ENCODE measurements at regions not wholly inside any gene's neighbourhood (a gene's known extent, or its start where the extent isn't known, plus 50 kb on each side); places are given as distances from the start of the nearest gene placed in this dataset.
"Not testable (repeated sequence)": the region's sequence is repeated elsewhere in the genome, so short reads cannot be mapped to it uniquely, and the experiment has no call there.

- no peak for TF ChIP-seq CTCF (IDR thresholded peaks at IDR 0.05; ENCODE audit: borderline replicate concordance, extremely low read depth, insufficient read depth)
- Histone ChIP-seq H3K4me3 (ENCODE audit: low read length in 3 of 3) (no peak overlapping the region), H3K36me3 (ENCODE audit: control insufficient read depth in 2 of 3, insufficient read depth in 3 of 3, low read length in 3 of 3) (no peaks in the 10 kb centered on the region), H3K4me1 (ENCODE audit: control insufficient read depth in 2 of 3, insufficient read depth in 2 of 3, low read depth in 1 of 3, low read length in 3 of 3) (no peaks in the 10 kb centered on the region), H3K27ac (ENCODE audit: low read depth in 2 of 2, low read length in 2 of 2) (no peak overlapping the region), H3K9me3 (ENCODE audit: control insufficient read depth in 2 of 3, insufficient read depth in 1 of 3, low read length in 3 of 3) (no peaks in the 10 kb centered on the region), H3K27me3 (ENCODE audit: control insufficient read depth, insufficient read depth, low read length) (no peaks in the 10 kb centered on the region), H3K9ac (ENCODE audit: low read length in 3 of 3) (no peak overlapping the region)
- DNase-seq (no peak), FAIRE-seq (no peak)
- intact Hi-C loops (cut with DNase I), result no loop called here
Measured at GRCh38 chr7:112930787-112931186, 140.6 kb upstream of the TMEM168 start.

- no peaks in the 10 kb centered on the region for H3K27me3 ChIP-seq (ENCODE audit: control insufficient read depth, insufficient read depth, low read length)
- H3K36me3 ChIP-seq (ENCODE audit: control insufficient read depth in 2 of 3, insufficient read depth in 3 of 3, low read length in 3 of 3), result no peaks in the 10 kb centered on the region
- DNase-seq, result no peak
- H3K27ac ChIP-seq (ENCODE audit: low read depth in 2 of 2, low read length in 2 of 2), result no peak overlapping the region
- TF ChIP-seq CTCF (IDR thresholded peaks at IDR 0.05; ENCODE audit: borderline replicate concordance, extremely low read depth, insufficient read depth), result no peak
- no peaks in the 10 kb centered on the region for H3K4me1 ChIP-seq (ENCODE audit: control insufficient read depth in 2 of 3, insufficient read depth in 2 of 3, low read depth in 1 of 3, low read length in 3 of 3)
- no peak overlapping the region for H3K4me3 ChIP-seq (ENCODE audit: low read length in 3 of 3)
- H3K9ac ChIP-seq (ENCODE audit: low read length in 3 of 3), result no peak overlapping the region
- FAIRE-seq, result no peak
- H3K9me3 ChIP-seq (ENCODE audit: control insufficient read depth in 2 of 3, insufficient read depth in 1 of 3, low read length in 3 of 3), result no peaks in the 10 kb centered on the region
- intact Hi-C loops (cut with DNase I), result no loop called here
Measured at GRCh38 chr7:112929421-112929820, 139.2 kb upstream of the TMEM168 start.

GRCh38 chr7:112926018-112926417 is 135.8 kb upstream of the TMEM168 start:
- H3K9me3 ChIP-seq (ENCODE audit: control insufficient read depth in 2 of 3, insufficient read depth in 1 of 3, low read length in 3 of 3), result no peaks in the 10 kb centered on the region
- no peak overlapping the region for H3K4me3 ChIP-seq (ENCODE audit: low read length in 3 of 3)
- no peak for TF ChIP-seq CTCF (IDR thresholded peaks at IDR 0.05; ENCODE audit: borderline replicate concordance, extremely low read depth, insufficient read depth)
- no peak overlapping the region for H3K9ac ChIP-seq (ENCODE audit: low read length in 3 of 3)
- no peaks in the 10 kb centered on the region for H3K4me1 ChIP-seq (ENCODE audit: control insufficient read depth in 2 of 3, insufficient read depth in 2 of 3, low read depth in 1 of 3, low read length in 3 of 3)
- H3K36me3 ChIP-seq (ENCODE audit: control insufficient read depth in 2 of 3, insufficient read depth in 3 of 3, low read length in 3 of 3), result no peaks in the 10 kb centered on the region
- no peak for FAIRE-seq
- intact Hi-C loops (cut with DNase I), result no loop called here
- DNase-seq, result no peak
- no peaks in the 10 kb centered on the region for H3K27me3 ChIP-seq (ENCODE audit: control insufficient read depth, insufficient read depth, low read length)
- H3K27ac ChIP-seq (ENCODE audit: low read depth in 2 of 2, low read length in 2 of 2), result no peak overlapping the region

- H3K4me1 ChIP-seq (ENCODE audit: control insufficient read depth in 2 of 3, insufficient read depth in 2 of 3, low read depth in 1 of 3, low read length in 3 of 3); H3K27ac ChIP-seq (ENCODE audit: low read depth in 2 of 2, low read length in 2 of 2); FAIRE-seq; H3K36me3 ChIP-seq (ENCODE audit: control insufficient read depth in 2 of 3, insufficient read depth in 3 of 3, low read length in 3 of 3); intact Hi-C loops (cut with DNase I); H3K4me3 ChIP-seq (ENCODE audit: low read length in 3 of 3); H3K27me3 ChIP-seq (ENCODE audit: control insufficient read depth, insufficient read depth, low read length); H3K9ac ChIP-seq (ENCODE audit: low read length in 3 of 3); H3K9me3 ChIP-seq (ENCODE audit: control insufficient read depth in 2 of 3, insufficient read depth in 1 of 3, low read length in 3 of 3): not testable (repeated sequence)
- DNase-seq, result peak in 1 of 5 donors; percentile 63
Measured at GRCh38 chr7:112922546-112922945, 132.4 kb upstream of the TMEM168 start.

- H3K4me3 ChIP-seq (ENCODE audit: low read length in 3 of 3); intact Hi-C loops (cut with DNase I); H3K9ac ChIP-seq (ENCODE audit: low read length in 3 of 3); DNase-seq; H3K9me3 ChIP-seq (ENCODE audit: control insufficient read depth in 2 of 3, insufficient read depth in 1 of 3, low read length in 3 of 3); H3K4me1 ChIP-seq (ENCODE audit: control insufficient read depth in 2 of 3, insufficient read depth in 2 of 3, low read depth in 1 of 3, low read length in 3 of 3); H3K36me3 ChIP-seq (ENCODE audit: control insufficient read depth in 2 of 3, insufficient read depth in 3 of 3, low read length in 3 of 3); FAIRE-seq; H3K27ac ChIP-seq (ENCODE audit: low read depth in 2 of 2, low read length in 2 of 2); H3K27me3 ChIP-seq (ENCODE audit: control insufficient read depth, insufficient read depth, low read length): not testable (repeated sequence)
Measured at GRCh38 chr7:112916431-112916830, 126.2 kb upstream of the TMEM168 start.

Data from kidney (tissue), 13 donors.